ENCODE measurements at regions not wholly inside any gene's neighbourhood (a gene's known extent, or its start where the extent isn't known, plus 50 kb on each side); places are given as distances from the start of the nearest gene placed in this dataset.
A peak's percentile ranks its signal among the peaks of the same experiment; 100 is the strongest.

DNA sequence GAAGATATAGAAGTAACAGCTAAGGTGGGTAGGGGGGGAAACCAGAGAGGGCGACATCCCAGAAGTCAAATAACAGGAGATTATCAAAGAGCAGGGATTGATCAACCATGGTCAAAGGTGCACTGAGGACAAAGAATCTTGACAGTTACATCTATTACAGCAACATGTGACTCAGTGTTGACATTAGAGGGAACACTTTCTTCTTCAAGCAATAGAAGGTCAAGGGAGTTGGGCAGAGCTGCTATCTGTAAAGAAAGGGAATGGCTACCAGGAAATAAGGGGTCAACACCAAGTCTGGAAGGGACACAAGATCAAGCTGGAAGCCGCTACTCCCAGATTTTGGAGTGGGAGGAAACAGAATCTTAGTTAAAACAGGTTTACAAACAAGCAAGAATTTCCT, 611.0 kb downstream of the TSN start:
- peak; percentile 39 for DNase-seq (ENCODE audit: low read depth)
- TF ChIP-seq, protein P1, sequence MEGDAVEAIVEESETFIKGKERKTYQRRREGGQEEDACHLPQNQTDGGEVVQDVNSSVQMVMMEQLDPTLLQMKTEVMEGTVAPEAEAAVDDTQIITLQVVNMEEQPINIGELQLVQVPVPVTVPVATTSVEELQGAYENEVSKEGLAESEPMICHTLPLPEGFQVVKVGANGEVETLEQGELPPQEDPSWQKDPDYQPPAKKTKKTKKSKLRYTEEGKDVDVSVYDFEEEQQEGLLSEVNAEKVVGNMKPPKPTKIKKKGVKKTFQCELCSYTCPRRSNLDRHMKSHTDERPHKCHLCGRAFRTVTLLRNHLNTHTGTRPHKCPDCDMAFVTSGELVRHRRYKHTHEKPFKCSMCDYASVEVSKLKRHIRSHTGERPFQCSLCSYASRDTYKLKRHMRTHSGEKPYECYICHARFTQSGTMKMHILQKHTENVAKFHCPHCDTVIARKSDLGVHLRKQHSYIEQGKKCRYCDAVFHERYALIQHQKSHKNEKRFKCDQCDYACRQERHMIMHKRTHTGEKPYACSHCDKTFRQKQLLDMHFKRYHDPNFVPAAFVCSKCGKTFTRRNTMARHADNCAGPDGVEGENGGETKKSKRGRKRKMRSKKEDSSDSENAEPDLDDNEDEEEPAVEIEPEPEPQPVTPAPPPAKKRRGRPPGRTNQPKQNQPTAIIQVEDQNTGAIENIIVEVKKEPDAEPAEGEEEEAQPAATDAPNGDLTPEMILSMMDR (IDR thresholded peaks at IDR 0.05; ENCODE audit: control insufficient read depth, extremely low read depth, insufficient read depth) = no peak
- H3K4me3 ChIP-seq (ENCODE audit: low read depth, low read length) = no peak overlapping the region

DNA sequence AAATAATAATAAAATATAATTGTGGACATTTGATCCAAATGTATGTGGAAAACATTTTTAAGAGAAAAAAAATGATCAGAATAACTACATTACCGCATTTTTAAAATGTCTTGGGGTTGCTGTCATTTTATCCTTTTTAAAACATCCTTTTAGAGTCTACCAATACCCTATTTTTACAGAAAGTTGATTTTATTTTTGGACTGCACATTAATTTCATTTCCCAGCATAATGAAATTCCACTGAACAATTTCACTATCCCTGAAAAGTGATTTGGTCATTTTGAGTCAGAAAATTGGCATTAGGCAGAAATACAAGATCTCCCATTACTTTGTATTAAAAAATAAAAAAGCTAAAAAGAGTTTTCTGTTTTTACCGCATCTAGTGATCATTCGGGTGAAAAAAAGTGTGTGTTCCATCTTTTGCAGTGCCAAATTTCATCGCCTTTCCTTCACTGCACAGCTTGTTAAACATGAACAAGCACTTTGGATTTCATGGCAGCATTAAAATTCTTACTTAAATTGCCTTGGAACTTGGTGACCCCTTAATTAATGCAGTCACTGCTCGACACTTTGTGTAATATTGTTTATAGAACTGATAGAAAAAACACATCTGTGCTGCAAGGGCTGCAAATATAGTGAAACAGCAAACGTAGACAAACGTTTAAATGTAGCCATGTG, 611.7 kb downstream of the TSN start:
- DNase-seq (ENCODE audit: low read depth) = no peak
- no peak overlapping the region for H3K4me3 ChIP-seq (ENCODE audit: low read depth, low read length)
- TF ChIP-seq, protein P1 (IDR thresholded peaks at IDR 0.05; ENCODE audit: control insufficient read depth, extremely low read depth, insufficient read depth) = no peak

DNA sequence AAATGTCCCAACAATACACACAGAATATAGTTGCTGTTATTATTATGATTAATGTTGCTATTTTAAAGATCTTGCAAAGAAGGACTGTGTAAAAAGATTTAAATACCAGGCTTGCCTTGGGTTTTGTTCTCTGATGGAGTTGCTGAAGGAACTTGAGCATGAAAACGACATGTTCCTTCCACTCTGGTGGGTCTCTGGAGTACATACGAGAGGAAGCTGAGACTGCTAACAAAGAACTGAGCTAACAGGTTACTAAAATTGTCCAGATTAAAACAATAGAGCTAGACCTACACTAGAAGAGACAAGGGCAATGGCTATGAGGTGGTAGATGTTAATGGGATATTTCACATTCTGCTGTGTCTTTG, 612.2 kb downstream of the TSN start:
- TF ChIP-seq, protein P1 (IDR thresholded peaks at IDR 0.05; ENCODE audit: control insufficient read depth, extremely low read depth, insufficient read depth) = no peak
- no peak overlapping the region for H3K4me3 ChIP-seq (ENCODE audit: low read depth, low read length)
- no peak for DNase-seq (ENCODE audit: low read depth)

DNA sequence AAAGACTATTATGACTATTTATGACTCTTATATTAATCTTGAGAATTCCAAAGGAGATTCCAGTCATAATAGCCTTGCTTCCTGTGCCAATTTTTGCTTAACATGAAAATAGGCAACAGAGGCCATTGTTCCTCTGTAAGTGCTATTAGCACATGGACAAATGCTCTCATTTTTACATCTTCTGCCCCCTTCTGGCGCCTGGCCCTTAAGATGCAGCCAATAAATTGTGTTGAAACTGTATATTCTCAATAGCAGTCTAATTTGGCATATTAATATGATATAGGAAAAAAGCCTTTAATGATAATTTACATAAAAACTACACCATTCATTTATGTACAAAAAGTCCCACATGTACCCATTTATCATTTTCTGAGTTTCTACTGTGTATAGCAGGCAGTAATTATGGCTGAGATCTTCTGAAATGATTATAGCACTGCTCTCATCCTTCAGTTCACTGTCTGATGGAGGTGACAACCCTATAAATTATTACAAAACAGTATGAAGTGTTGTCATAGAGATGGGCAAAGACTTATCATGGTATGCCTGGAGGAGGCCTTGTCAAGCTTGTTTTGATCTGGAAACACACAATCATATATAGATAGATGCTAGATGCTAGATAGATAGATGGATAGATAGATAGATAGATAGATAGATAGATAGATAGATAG, 613.3 kb downstream of the TSN start:
- no peak overlapping the region for H3K4me3 ChIP-seq (ENCODE audit: low read depth, low read length)
- no peak for DNase-seq (ENCODE audit: low read depth)
- TF ChIP-seq, protein P1 (IDR thresholded peaks at IDR 0.05; ENCODE audit: control insufficient read depth, extremely low read depth, insufficient read depth) = no peak

DNA sequence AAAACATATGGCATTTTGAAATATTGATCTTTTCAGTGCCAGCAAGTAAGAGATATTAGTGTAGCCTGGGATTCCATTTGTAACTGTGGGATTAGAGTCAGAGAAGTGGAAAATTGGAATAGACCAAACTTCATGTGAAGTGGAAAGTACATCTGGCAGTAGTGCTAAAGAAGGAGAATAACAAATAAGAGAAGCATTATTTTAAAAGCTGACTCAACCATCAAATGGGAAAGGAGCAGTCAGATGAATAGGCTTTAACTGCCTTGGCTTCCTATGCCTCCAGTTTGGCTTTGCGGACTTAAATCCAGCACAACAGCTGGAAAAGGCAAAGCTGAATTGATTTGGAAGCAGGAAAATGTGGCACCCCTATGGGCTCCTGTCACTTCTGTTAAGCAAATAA, 623.1 kb downstream of the TSN start:
- no peak for DNase-seq (ENCODE audit: low read depth)
- H3K4me3 ChIP-seq (ENCODE audit: low read depth, low read length) = no peak overlapping the region
- TF ChIP-seq, protein P1 (IDR thresholded peaks at IDR 0.05; ENCODE audit: control insufficient read depth, extremely low read depth, insufficient read depth) = no peak

DNA sequence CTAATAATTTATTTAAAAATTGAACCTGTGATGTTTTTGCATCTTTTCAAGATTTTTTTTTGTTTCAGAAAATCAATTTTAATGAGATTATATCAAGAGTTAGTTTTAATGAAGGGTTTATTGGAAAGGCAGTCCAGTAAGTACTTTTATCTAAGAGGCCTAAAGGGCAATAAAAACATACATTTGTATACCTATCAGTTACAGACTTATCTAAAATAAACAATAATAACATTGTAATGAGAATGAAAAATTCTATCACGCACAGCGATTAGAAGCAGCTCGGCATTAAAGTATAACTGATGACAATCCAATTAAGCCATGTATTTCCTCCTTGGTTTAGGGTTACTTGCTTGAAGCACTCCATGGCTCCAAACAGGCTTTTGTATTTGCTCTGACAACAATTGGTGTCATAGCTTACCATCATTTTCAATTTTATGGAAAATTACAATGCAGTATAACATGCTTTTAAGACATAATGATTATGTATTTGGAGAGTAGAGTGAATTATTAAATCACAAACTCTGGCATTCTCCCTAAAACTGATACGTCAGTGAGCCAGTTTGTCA, 629.4 kb downstream of the TSN start:
- no peak overlapping the region for H3K4me3 ChIP-seq (ENCODE audit: low read depth, low read length)
- DNase-seq (ENCODE audit: low read depth) = peak; percentile 56
- TF ChIP-seq, protein P1 (IDR thresholded peaks at IDR 0.05; ENCODE audit: control insufficient read depth, extremely low read depth, insufficient read depth) = no peak

All from LNCaP clone FGC (cell line).